Left lobe of liver (tissue), 2 donors: ENCODE measurements at regions not wholly inside any gene's neighbourhood (a gene's known extent, or its start where the extent isn't known, plus 50 kb on each side); places are given as distances from the start of the nearest gene placed in this dataset.
"Not testable (repeated sequence)": the region's sequence is repeated elsewhere in the genome, so short reads cannot be mapped to it uniquely, and the experiment has no call there.

ENCODE experiments used
- ATAC-seq: fragments of 200-7000 bp; cut with Tn5 transposase; one replicate; pipeline ENCODE4 v1.9.1; 2020; ENCODE audit warnings: mild to moderate bottlenecking, moderate library complexity
- DNase-seq: peaks from one replicate; pipeline ENCODE4 v3.0.0-alpha.2; 2020; ENCODE audit warnings: low spot score
- donor health status: DM: no; HTN: no; CAD: no; lungs with moderate emphysema.
- donor health status: DM: no; HTN: yes; CAD: no.

- ATAC-seq, result not testable (repeated sequence)
Observed at GRCh38 chr22:11561744-11562143, 3966.2 kb upstream of the OR11H1 start.

GRCh38 chr22:11568837-11569563 lies 3959.0 kb upstream of the OR11H1 start:
- ATAC-seq, DNase-seq: not testable (repeated sequence)

More at GRCh38 chr22:11561744-11562143, 3966.2 kb upstream of the OR11H1 start:
- DNase-seq, result not testable (repeated sequence)

GRCh38 chr22:11569564-11569940 lies 3958.4 kb upstream of the OR11H1 start:
- ATAC-seq, DNase-seq: not testable (repeated sequence)

GRCh38 chr22:11573154-11573553 lies 3954.8 kb upstream of the OR11H1 start:
- ATAC-seq, DNase-seq: not testable (repeated sequence)

GRCh38 chr22:11574231-11574630 lies 3953.8 kb upstream of the OR11H1 start:
- DNase-seq, ATAC-seq: not testable (repeated sequence)

GRCh38 chr22:11574659-11575058 lies 3953.3 kb upstream of the OR11H1 start:
- not testable (repeated sequence) for ATAC-seq, DNase-seq

- not testable (repeated sequence) for DNase-seq, ATAC-seq
Observed at GRCh38 chr22:11576740-11577139, 3951.3 kb upstream of the OR11H1 start.

- DNase-seq, ATAC-seq: not testable (repeated sequence)
Observed at GRCh38 chr22:11578115-11578514, 3949.9 kb upstream of the OR11H1 start.

- ATAC-seq, DNase-seq: not testable (repeated sequence)
Observed at GRCh38 chr22:11578551-11578950, 3949.4 kb upstream of the OR11H1 start.

- not testable (repeated sequence) for ATAC-seq, DNase-seq
Observed at GRCh38 chr22:11582048-11582447, 3945.9 kb upstream of the OR11H1 start.

GRCh38 chr22:11584231-11584630 lies 3943.8 kb upstream of the OR11H1 start:
- not testable (repeated sequence) for ATAC-seq, DNase-seq

- not testable (repeated sequence) for ATAC-seq, DNase-seq
Observed at GRCh38 chr22:11594552-11594951, 3933.4 kb upstream of the OR11H1 start.

GRCh38 chr22:11597666-11598358 lies 3930.2 kb upstream of the OR11H1 start:
- not testable (repeated sequence) for DNase-seq

GRCh38 chr22:11598492-11599440 lies 3929.2 kb upstream of the OR11H1 start:
- DNase-seq (no peak), ATAC-seq (no peak)

More at GRCh38 chr22:11597666-11598358, 3930.2 kb upstream of the OR11H1 start:
- not testable (repeated sequence) for ATAC-seq

GRCh38 chr22:11599456-11599855 lies 3928.5 kb upstream of the OR11H1 start:
- DNase-seq, ATAC-seq: not testable (repeated sequence)

GRCh38 chr22:11600161-11600560 lies 3927.8 kb upstream of the OR11H1 start:
- not testable (repeated sequence) for ATAC-seq, DNase-seq

- not testable (repeated sequence) for ATAC-seq, DNase-seq
Observed at GRCh38 chr22:11600896-11601890, 3926.8 kb upstream of the OR11H1 start.

- not testable (repeated sequence) for ATAC-seq, DNase-seq
Observed at GRCh38 chr22:11604635-11605395, 3923.2 kb upstream of the OR11H1 start.
